BE2C (cell line): ENCODE measurements at regions not wholly inside any gene's neighbourhood (a gene's known extent, or its start where the extent isn't known, plus 50 kb on each side); places are given as distances from the start of the nearest gene placed in this dataset.
"Not testable (repeated sequence)": the region's sequence is repeated elsewhere in the genome, so short reads cannot be mapped to it uniquely, and the experiment has no call there.

Experiments used
- DNase-seq: peaks from one replicate; pipeline ENCODE4 v3.0.0-alpha.2; 2020
- H3K27me3 ChIP-seq: fragments of 250-450 bp; sonication (Bioruptor Pico); 2 replicates; pipeline ENCODE4 v1.5.1; 2020; ENCODE audit warnings: mild to moderate bottlenecking
- H3K36me3 ChIP-seq: fragments of 250-450 bp; sonication (Bioruptor Pico); 2 replicates; pipeline ENCODE4 v1.5.1; 2020; ENCODE audit warnings: mild to moderate bottlenecking
- H3K4me1 ChIP-seq: fragments of 250-450 bp; sonication (Bioruptor Pico); 2 replicates; pipeline ENCODE4 v1.5.1; 2020
- H3K4me3 ChIP-seq: 2 replicates; pipeline ENCODE4 v1.5.1; 2011; ENCODE audit warnings: low read depth, low read length
- H3K9me3 ChIP-seq: fragments of 250-450 bp; sonication (Bioruptor Pico); 2 replicates; pipeline ENCODE4 v1.5.1; 2020
- TF ChIP-seq, protein P1 (sequence below): IDR thresholded peaks from 2 replicates; pipeline ENCODE4 v1.5.1; 2012; ENCODE audit warnings: mild to moderate bottlenecking, low read depth, low read length

DNA sequence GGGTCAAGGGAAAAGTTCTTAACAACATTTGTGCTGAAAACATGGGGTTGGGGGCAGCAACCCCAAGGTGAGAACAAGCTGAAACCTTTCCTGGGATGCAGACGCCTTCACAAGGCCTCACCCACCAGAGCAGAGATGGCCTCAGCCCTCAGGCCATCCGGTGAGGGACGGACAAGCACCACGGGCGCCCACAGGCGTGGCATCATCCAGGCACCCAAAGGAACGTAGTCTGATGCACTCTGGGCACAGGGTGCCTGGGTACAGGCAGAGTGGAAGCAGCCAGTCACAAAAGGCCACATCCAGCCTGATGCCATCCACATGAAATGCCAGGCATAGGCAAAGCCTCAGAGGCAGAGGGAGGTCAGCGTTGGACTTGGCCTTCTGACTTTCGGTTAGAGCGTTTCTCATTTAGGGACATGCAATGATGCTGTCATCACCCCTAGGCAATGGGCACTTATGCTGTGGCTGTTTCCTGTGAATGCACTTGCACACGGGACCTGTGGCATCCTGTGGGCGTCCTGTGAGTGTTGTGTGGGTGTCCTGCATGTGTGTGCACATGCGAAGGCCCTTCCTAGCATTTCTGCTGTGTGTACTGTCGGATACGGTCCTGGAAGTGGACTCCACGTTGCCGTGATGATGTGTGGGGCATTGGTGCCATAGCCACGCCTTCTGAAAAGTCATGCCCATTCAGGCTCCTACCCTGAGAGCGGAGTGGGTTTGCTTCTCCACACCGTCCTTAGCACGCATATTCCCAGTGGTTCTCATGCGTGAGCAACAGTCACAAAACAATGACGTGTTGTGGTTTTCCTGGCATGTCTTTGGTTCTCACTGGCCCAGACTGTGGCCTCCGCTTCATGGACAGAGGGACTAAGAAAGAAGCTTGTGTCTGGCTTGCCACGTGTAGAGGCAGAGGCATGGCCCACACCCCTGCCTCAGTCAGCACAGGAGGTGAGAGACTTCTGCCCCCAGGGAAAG lies 52.7 kb upstream of the ZNF469 start:
- no peaks in the 10 kb centered on the region for H3K9me3 ChIP-seq
- DNase-seq, result no peak
- no peaks in the 10 kb centered on the region for H3K36me3 ChIP-seq
- TF ChIP-seq, protein P1, sequence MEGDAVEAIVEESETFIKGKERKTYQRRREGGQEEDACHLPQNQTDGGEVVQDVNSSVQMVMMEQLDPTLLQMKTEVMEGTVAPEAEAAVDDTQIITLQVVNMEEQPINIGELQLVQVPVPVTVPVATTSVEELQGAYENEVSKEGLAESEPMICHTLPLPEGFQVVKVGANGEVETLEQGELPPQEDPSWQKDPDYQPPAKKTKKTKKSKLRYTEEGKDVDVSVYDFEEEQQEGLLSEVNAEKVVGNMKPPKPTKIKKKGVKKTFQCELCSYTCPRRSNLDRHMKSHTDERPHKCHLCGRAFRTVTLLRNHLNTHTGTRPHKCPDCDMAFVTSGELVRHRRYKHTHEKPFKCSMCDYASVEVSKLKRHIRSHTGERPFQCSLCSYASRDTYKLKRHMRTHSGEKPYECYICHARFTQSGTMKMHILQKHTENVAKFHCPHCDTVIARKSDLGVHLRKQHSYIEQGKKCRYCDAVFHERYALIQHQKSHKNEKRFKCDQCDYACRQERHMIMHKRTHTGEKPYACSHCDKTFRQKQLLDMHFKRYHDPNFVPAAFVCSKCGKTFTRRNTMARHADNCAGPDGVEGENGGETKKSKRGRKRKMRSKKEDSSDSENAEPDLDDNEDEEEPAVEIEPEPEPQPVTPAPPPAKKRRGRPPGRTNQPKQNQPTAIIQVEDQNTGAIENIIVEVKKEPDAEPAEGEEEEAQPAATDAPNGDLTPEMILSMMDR, result no peak
- H3K4me3 ChIP-seq, result no peak overlapping the region
- no peaks in the 10 kb centered on the region for H3K4me1 ChIP-seq
- no peaks in the 10 kb centered on the region for H3K27me3 ChIP-seq

DNA sequence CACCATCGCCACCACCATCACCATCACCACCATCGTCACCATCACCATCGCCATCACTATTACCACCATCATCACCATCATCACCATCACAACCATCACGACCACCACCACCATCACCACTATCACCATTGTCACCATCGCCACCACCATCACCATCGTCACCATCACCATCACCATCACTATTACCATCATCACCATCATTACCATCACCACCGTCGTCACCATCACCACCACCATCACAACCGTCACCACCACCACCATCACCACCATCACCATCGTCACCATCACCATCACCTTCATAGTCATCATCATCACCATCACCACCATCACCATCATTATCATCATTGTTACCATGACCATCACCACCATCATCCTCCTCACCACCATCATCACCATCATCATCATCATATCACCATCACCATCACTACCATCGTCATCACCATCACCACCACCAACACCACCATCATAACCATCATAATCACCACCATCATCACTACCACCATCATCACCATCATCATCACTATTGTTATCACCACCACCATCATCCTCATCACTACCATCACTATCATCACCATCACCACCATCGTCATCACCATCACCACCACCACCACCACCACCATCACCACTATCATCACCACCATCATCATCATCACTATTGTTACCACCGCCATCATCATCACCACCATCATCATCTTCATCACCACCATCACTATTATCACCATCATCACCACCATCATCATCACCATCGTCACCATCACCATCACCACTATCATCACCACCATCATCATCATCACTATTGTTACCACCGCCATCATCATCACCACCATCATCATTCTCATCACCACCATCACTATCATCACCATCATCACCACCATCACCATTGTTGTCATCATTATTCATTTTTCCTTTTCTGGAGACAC lies 51.5 kb upstream of the ZNF469 start:
- Histone ChIP-seq H3K4me1 (no peaks in the 10 kb centered on the region), H3K4me3 (no peak overlapping the region)
- no peak for DNase-seq

DNA sequence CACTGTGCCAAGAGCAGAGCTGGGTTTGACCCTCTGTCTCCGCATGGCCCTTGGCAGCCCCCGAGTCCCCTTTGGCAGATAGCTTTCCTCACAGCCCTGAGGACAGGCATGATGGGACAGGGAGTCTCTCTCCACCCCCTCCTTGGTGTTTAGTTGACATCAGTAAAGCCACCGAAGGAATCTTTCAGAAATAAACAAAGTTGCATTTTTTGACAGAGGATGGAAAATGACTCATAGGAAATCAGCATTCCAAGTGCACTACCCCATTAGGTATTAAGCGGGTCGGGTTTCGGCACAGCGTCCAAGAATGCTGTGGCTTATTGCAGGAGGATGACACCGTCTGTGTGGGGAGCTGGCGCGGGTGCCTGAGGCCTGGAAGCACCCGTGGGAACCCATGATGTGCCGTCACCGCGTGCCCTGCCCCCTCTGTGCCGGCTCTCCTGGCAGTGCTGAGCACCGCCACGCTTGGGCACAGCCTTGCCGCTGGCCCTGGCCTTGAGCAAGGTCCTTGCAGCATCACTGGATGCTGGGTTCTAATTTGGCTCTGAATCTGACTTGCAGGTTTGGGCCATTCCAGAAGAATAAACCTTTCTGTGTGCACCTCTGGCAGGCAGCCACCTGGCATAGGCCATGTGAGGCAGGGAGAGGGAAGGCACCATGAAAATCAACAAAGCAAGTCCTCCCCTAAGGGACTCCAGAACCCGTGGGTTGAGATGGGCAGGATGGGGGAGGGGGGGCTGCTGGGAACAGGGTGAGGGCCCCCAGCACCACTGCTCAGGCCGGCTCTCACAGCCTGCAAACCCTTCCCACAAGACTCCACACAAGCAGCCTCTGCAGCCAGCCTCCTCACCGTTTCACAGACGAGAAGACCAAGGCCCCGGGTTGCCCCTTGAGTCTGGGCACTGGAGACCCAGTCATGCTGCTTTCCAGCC lies 50.5 kb upstream of the ZNF469 start:
- no peaks in the 10 kb centered on the region for H3K27me3 ChIP-seq
- TF ChIP-seq, protein P1, result no peak
- no peak for DNase-seq
- no peaks in the 10 kb centered on the region for H3K36me3 ChIP-seq
- H3K4me1 ChIP-seq, result no peaks in the 10 kb centered on the region
- no peaks in the 10 kb centered on the region for H3K9me3 ChIP-seq
- no peak overlapping the region for H3K4me3 ChIP-seq

More for the DNA sequence above, 51.5 kb upstream of the ZNF469 start:
- Histone ChIP-seq H3K9me3 (no peaks in the 10 kb centered on the region), H3K27me3 (no peaks in the 10 kb centered on the region), H3K36me3 (no peaks in the 10 kb centered on the region)
- TF ChIP-seq, protein P1, result no peak

DNA sequence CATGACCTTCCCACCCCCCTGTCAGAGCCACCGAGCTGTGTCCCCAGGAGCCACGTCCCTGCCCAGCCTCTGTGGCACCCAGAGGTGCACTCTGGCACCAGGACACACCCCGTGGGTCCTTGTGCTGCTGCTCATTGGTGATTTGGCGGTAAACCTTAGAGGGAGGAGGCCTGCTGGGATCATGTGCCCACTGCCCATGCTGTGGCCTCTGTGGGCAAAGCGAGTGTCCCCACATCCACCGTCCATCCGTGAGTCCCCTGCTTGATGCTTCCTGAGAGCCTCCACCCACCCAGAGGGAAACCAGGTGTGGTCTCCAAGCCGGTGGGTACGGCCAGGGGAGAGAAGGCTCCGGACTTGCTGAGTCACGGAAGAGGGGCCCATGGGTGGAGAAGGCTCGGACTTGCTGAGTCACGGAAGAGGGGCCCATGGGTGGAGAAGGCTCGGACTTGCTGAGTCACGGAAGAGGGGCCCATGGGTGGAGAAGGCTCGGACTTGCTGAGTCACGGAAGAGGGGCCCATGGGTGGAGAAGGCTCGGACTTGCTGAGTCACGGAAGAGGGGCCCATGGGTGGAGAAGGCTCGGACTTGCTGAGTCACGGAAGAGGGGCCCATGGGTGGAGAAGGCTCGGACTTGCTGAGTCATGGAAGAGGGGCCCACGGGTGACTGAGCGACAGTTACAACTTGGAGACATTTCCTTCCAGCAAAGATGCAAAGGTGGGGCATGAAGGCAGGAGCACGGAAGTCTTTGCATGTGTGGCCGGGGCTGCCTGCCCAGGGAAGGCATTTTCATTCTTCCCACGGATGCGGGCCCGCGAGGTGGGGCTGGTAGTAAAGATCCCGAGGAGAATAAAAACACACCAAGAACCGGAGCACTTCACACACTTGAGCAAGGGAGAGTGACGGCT lies 49.6 kb upstream of the ZNF469 start:
- not testable (repeated sequence) for DNase-seq, H3K36me3 ChIP-seq, H3K4me3 ChIP-seq, H3K9me3 ChIP-seq, H3K4me1 ChIP-seq, H3K27me3 ChIP-seq
